ENCODE measurements at regions not wholly inside any gene's neighbourhood (a gene's known extent, or its start where the extent isn't known, plus 50 kb on each side); places are given as distances from the start of the nearest gene placed in this dataset.

DNA sequence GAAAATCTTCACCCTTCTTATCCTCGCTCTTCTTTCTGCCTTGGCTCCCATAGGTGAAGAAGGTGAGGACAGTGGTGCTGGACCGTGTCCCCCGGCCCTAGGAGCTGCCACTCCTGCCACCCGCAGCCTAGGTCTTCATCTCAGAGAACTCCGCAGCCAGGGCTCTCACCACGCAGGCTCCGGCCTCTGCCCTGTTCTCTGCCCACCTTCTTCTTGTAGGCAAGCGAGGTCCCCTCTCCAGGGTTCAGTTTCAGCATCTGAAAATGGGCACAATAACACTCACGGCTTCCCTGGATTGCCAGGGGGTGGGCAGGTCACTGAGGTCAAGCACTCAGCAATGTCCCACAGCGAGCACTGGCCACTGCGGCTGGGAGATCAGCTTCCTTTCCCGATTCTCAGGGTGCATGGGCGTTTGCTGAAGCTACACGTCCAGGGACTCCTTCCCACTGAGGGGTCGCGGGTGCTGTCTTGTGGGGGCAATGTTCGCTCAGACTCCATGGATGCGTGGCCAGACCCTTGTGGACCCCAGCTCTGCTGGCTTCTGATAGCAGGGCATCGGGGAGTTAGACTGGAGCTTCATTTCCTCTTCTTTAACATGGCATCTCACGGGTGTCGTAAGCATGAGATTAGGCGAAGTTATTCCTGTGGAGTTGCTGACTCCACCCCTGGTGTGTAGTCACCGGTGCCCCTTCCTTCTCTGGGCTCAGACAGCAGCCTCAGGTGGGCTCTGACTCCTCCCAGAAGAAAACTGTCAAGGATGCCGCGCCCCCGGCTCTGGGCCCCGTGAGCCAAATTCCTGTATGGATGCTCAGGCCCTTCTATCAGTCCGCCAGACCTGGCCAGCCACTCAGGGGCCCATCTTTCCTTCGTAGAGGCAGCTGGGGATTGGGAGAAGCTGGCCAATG, 145.1 kb upstream of the IRX2 start:
- DNase-seq (ENCODE audit: low read depth) = no peak
- TF ChIP-seq, protein P1, sequence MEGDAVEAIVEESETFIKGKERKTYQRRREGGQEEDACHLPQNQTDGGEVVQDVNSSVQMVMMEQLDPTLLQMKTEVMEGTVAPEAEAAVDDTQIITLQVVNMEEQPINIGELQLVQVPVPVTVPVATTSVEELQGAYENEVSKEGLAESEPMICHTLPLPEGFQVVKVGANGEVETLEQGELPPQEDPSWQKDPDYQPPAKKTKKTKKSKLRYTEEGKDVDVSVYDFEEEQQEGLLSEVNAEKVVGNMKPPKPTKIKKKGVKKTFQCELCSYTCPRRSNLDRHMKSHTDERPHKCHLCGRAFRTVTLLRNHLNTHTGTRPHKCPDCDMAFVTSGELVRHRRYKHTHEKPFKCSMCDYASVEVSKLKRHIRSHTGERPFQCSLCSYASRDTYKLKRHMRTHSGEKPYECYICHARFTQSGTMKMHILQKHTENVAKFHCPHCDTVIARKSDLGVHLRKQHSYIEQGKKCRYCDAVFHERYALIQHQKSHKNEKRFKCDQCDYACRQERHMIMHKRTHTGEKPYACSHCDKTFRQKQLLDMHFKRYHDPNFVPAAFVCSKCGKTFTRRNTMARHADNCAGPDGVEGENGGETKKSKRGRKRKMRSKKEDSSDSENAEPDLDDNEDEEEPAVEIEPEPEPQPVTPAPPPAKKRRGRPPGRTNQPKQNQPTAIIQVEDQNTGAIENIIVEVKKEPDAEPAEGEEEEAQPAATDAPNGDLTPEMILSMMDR (IDR thresholded peaks at IDR 0.05; ENCODE audit: low read depth, low read length, missing control alignments) = no peak
- no peak overlapping the region for H3K4me3 ChIP-seq (ENCODE audit: low read depth, low read length)
- in situ Hi-C loops (cut with HindIII; ENCODE audit: low sequenced_read_pairs) = no loop called here

DNA sequence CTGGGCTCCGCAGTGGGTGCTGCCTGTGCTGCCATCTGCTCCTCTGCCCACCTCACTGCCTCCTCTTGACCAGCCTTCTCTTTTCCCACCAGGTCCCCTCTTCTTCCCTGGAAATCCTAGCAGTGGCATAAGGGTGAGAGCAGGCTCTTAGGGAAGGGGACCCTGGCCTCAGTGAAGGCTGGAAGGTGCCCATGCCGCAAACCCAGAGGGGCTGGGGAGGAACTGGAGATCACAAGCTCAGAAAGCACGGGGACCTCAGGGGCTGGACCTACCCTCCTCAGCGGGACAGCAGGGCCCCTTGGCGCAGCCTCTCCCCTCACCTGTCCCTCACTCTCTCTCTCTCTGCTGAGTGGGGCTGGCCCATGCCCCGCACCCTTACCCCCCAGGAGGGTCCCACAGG, 144.4 kb upstream of the IRX2 start:
- in situ Hi-C loops (cut with HindIII; ENCODE audit: low sequenced_read_pairs) = no loop called here
- TF ChIP-seq, protein P1 (IDR thresholded peaks at IDR 0.05; ENCODE audit: low read depth, low read length, missing control alignments) = no peak
- no peak overlapping the region for H3K4me3 ChIP-seq (ENCODE audit: low read depth, low read length)
- DNase-seq (ENCODE audit: low read depth) = no peak

DNA sequence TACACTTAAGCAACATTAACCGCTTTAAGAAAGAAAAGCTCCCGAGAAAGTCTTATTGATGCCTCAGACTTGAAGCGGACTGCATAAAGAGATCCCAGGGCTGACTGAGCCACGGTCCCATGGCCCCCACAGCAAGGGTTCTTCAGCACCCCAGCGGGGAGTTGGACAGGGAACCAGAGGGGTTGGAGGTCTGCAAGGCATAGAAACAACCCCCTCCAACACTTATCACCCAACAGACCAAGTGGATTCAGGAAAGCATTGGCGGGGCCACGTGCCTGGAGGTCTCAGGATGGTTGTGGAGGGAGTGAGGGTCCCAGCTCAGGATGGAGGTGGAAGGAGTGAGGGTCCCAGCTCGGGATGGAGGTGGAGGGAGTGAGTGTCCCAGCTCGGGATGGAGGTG, 143.7 kb upstream of the IRX2 start:
- in situ Hi-C loops (cut with HindIII; ENCODE audit: low sequenced_read_pairs) = no loop called here
- TF ChIP-seq, protein P1 (IDR thresholded peaks at IDR 0.05; ENCODE audit: low read depth, low read length, missing control alignments) = no peak
- H3K4me3 ChIP-seq (ENCODE audit: low read depth, low read length) = no peak overlapping the region
- no peak for DNase-seq (ENCODE audit: low read depth)

GRCh38 chr5:2894736-2895135, 143.3 kb upstream of the IRX2 start:
- TF ChIP-seq, protein P1 (IDR thresholded peaks at IDR 0.05; ENCODE audit: low read depth, low read length, missing control alignments) = no peak
- DNase-seq (ENCODE audit: low read depth) = no peak
- in situ Hi-C loops (cut with HindIII; ENCODE audit: low sequenced_read_pairs) = no loop called here
- H3K4me3 ChIP-seq (ENCODE audit: low read depth, low read length) = no peak overlapping the region

DNA sequence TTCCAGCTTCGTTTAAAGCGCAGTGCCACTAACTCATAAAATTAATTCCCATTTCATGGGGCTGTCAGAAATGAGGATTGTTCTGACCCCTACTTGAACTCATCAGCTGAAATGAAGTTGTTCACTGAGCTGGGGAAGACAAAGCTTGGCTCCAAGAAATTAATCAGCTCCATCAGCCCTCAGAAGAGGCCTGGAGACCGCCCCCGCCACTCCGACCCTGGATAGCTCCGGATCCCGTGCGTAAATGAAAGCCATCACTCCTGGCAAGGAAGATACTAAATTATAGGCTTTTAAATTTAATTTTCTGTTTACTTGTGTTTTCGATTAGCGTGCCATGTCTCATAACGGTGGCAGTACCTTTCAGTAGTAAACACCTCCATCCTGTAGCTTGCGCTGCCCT, 142.8 kb upstream of the IRX2 start:
- in situ Hi-C loops (cut with HindIII; ENCODE audit: low sequenced_read_pairs) = no loop called here
- TF ChIP-seq, protein P1 (IDR thresholded peaks at IDR 0.05; ENCODE audit: low read depth, low read length, missing control alignments) = no peak
- DNase-seq (ENCODE audit: low read depth) = no peak
- H3K4me3 ChIP-seq (ENCODE audit: low read depth, low read length) = no peak overlapping the region

DNA sequence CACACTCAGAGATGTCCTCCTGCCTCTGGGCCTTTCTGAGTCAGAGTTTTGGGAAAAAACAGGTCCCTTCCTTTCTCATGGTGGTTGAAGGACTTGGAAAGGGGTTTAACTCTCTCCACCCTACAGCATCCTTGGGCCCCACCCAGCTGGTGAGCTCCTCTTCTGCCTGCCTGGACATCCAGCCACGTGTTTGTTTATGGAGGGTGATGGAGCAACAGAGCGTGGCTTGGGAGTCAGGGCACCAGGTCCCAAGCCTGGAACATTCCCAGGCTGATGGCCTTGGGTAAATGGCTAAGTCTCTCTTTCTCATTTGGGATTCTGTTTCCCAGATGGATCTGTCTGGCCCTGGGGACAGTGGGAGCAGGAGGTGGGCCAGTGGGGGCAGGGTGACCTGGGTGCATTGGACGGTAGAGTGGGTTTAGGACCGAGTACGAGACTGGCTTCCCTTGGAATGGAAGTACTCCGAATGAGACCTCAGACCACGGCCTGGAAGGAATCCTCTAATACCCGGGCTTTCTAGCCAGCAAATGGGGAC, 141.1 kb upstream of the IRX2 start:
- no peak overlapping the region for H3K4me3 ChIP-seq (ENCODE audit: low read depth, low read length)
- in situ Hi-C loops (cut with HindIII; ENCODE audit: low sequenced_read_pairs) = no loop called here
- TF ChIP-seq, protein P1 (IDR thresholded peaks at IDR 0.05; ENCODE audit: low read depth, low read length, missing control alignments) = no peak
- no peak for DNase-seq (ENCODE audit: low read depth)

Measured in astrocyte of the cerebellum (primary cell).